Calu3 (cell line): ENCODE measurements at regions not wholly inside any gene's neighbourhood (a gene's known extent, or its start where the extent isn't known, plus 50 kb on each side); places are given as distances from the start of the nearest gene placed in this dataset.

Experiments
- BruUV-seq: library from RNA; stranded (reverse); fragments of 400-500 nt; replicated peaks from 2 replicates; lab custom pipeline; 2021; lab: Mats Ljungman, UMichigan
- CTCF ChIA-PET: fragments of 300-600 bp; sonication (Branson Sonifier 250); formaldehyde crosslinking; loops from one replicate; lab custom pipeline; 2022; ENCODE audit warnings: antibody characterized with exemption; lab: Charles Lee
- DNase-seq: peaks from one replicate; pipeline ENCODE4 v3.0.0; 2022
- H3K27ac Mint-ChIP-seq: one replicate; pipeline ENCODE4 v1.8.0; 2022; ENCODE audit warnings: mixed read lengths; ENCODE audit not compliant: unreplicated experiment
- H3K27me3 Mint-ChIP-seq: one replicate; pipeline ENCODE4 v1.8.0; 2022; ENCODE audit warnings: mixed read lengths; ENCODE audit not compliant: unreplicated experiment
- H3K36me3 Mint-ChIP-seq: one replicate; pipeline ENCODE4 v1.8.0; 2022; ENCODE audit warnings: mild to moderate bottlenecking, moderate library complexity, mixed read lengths; ENCODE audit not compliant: insufficient read depth, unreplicated experiment
- H3K4me1 Mint-ChIP-seq: one replicate; pipeline ENCODE4 v1.8.0; 2022; ENCODE audit warnings: mild to moderate bottlenecking, low read depth, mixed read lengths; ENCODE audit not compliant: unreplicated experiment
- H3K4me3 Mint-ChIP-seq: one replicate; pipeline ENCODE4 v1.8.0; 2022; ENCODE audit warnings: mild to moderate bottlenecking, low read depth, moderate library complexity, mixed read lengths; ENCODE audit not compliant: unreplicated experiment
- H3K9me3 Mint-ChIP-seq: one replicate; pipeline ENCODE4 v1.8.0; 2022; ENCODE audit warnings: low read depth, mixed read lengths; ENCODE audit not compliant: unreplicated experiment
- intact Hi-C: fragments of 100-400 bp; cut with micrococcal nuclease; formaldehyde crosslinking; loops from one replicate; pipeline ENCODE4 v1.10.0; 2022; ENCODE audit not compliant: unreplicated experiment
- TF ChIP-seq, protein P1 (sequence below): fragments of 200-600 bp; IDR thresholded peaks from one replicate; pipeline ENCODE4 v1.8.0; 2022; ENCODE audit warnings: antibody characterized with exemption; ENCODE audit not compliant: unreplicated experiment

- no TSS peak for BruUV-seq
- Mint-ChIP-seq H3K4me3 (no peak overlapping the region), H3K4me1 (no peaks in the 10 kb centered on the region), H3K36me3 (no peaks in the 10 kb centered on the region), H3K27ac (no peak overlapping the region), H3K9me3 (peaks cover 2% of the 10 kb centered on the region), H3K27me3 (no peaks in the 10 kb centered on the region)
- no peak for DNase-seq
- CTCF ChIA-PET, result no interaction called here
- intact Hi-C loops, result no loop called here
- TF ChIP-seq, protein P1, sequence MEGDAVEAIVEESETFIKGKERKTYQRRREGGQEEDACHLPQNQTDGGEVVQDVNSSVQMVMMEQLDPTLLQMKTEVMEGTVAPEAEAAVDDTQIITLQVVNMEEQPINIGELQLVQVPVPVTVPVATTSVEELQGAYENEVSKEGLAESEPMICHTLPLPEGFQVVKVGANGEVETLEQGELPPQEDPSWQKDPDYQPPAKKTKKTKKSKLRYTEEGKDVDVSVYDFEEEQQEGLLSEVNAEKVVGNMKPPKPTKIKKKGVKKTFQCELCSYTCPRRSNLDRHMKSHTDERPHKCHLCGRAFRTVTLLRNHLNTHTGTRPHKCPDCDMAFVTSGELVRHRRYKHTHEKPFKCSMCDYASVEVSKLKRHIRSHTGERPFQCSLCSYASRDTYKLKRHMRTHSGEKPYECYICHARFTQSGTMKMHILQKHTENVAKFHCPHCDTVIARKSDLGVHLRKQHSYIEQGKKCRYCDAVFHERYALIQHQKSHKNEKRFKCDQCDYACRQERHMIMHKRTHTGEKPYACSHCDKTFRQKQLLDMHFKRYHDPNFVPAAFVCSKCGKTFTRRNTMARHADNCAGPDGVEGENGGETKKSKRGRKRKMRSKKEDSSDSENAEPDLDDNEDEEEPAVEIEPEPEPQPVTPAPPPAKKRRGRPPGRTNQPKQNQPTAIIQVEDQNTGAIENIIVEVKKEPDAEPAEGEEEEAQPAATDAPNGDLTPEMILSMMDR, result no peak
These were observed 96.6 kb upstream of the TMEM196 start for GRCh38 chr7:19869979-19870378.

GRCh38 chr7:19853261-19853832, 79.9 kb upstream of the TMEM196 start:
- Mint-ChIP-seq H3K9me3 (no peaks in the 10 kb centered on the region), H3K27me3 (no peaks in the 10 kb centered on the region), H3K4me3 (no peak overlapping the region), H3K4me1 (no peaks in the 10 kb centered on the region), H3K27ac (no peak overlapping the region), H3K36me3 (no peaks in the 10 kb centered on the region)
- TF ChIP-seq, protein P1, result no peak
- CTCF ChIA-PET, result interaction anchor here (1.2 kb wide), 1 partner anchor 18 kb away, joined by 3 read pairs; no protein-coding TSS in a partner anchor
- DNase-seq, result no peak
- intact Hi-C loops, result no loop called here
- BruUV-seq, result no TSS peak

DNA sequence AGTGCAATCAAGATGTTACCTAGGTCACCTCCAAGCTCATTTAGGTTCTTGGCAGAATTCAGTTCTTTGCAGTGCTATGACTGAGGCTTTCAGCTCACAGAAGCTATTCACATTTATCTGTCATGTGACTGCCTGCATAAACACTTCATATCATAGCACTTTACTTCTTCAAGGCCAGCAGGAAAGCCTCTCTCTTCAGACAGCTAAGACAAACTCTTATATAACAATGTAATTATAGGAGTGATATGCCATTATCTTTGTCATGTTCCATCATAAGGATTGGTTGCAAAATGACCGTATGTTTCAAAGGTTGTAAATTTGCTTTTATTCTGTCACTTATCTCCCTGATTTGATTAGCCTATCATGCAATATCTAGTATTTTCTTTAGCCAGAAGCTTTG, 78.8 kb upstream of the TMEM196 start:
- Mint-ChIP-seq H3K27ac (no peak overlapping the region), H3K9me3 (no peaks in the 10 kb centered on the region), H3K27me3 (no peaks in the 10 kb centered on the region), H3K4me3 (no peak overlapping the region), H3K36me3 (no peaks in the 10 kb centered on the region), H3K4me1 (no peaks in the 10 kb centered on the region)
- BruUV-seq, result no TSS peak
- CTCF ChIA-PET, result interaction anchor here (0.6 kb wide), 1 partner anchor 450 kb away, joined by 3 read pairs; no protein-coding TSS in a partner anchor
- no peak for DNase-seq
- intact Hi-C loops, result no loop called here
- TF ChIP-seq, protein P1, result no peak

DNA sequence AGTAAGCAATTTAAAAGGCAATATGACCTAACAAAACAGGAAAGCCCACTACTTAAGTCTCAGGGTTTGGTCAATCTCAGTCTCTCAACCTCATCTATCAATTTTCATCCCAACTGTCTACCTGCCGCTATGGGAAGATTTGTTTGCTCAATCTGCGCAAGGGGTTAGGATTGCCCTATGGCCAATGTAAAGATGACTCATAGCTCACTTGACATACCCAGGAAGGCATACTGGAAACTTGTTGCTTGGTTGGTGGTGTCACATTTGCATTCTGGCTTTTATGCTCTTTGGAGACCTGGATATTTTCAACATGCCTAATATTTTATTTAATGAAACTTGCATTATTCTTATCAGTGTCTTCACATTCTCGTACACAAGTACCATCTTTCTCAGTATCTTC, 78.1 kb upstream of the TMEM196 start:
- Mint-ChIP-seq H3K4me1 (no peaks in the 10 kb centered on the region), H3K4me3 (no peak overlapping the region), H3K27ac (no peak overlapping the region), H3K36me3 (no peaks in the 10 kb centered on the region), H3K9me3 (no peaks in the 10 kb centered on the region), H3K27me3 (no peaks in the 10 kb centered on the region)
- DNase-seq, result no peak
- CTCF ChIA-PET, result interaction anchor here (0.6 kb wide), 1 partner anchor 451 kb away, joined by 3 read pairs; no protein-coding TSS in a partner anchor
- no TSS peak for BruUV-seq
- TF ChIP-seq, protein P1, result no peak
- intact Hi-C loops, result no loop called here
